NB4 (cell line): ENCODE measurements at regions not wholly inside any gene's neighbourhood (a gene's known extent, or its start where the extent isn't known, plus 50 kb on each side); places are given as distances from the start of the nearest gene placed in this dataset.

Source experiments
- MYC ChIP-seq: IDR thresholded peaks from 2 replicates; pipeline ENCODE4 v1.6.1; 2011; ENCODE audit warnings: low read depth, low read length
- POLR2A ChIP-seq: IDR thresholded peaks from 2 replicates; pipeline ENCODE4 v1.6.1; 2011; ENCODE audit warnings: mild to moderate bottlenecking; ENCODE audit not compliant: insufficient read length; ENCODE audit errors: extremely low read depth
- TF ChIP-seq, protein P1 (sequence below): IDR thresholded peaks from one replicate; pipeline ENCODE4 v1.5.1; 2012; ENCODE audit warnings: low read depth, low read length
- TF ChIP-seq, protein P2 (sequence below): IDR thresholded peaks from 2 replicates; pipeline ENCODE4 v1.6.1; 2011; ENCODE audit warnings: low read depth, low read length

DNA sequence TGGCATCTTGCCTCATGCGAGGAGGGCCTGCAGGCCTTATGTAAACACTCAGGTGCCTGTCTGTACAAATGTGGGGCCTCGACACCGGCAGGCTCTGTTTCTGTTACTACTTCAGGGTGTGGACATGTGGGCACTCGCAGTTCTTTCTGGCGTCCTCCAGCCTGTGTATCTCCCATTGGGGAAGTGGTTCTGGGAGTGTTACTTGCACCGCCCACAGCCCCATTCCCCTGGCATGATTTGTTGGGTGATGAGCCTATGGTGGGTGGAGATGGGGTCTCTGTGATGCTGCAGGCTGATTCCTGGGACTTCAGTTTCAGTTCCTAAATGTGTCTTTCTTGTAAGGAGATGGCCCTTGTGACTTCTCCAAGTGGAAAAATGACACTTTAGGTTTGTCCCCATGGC is 82.1 kb upstream of the PITX1 start:
- TF ChIP-seq, protein P1, sequence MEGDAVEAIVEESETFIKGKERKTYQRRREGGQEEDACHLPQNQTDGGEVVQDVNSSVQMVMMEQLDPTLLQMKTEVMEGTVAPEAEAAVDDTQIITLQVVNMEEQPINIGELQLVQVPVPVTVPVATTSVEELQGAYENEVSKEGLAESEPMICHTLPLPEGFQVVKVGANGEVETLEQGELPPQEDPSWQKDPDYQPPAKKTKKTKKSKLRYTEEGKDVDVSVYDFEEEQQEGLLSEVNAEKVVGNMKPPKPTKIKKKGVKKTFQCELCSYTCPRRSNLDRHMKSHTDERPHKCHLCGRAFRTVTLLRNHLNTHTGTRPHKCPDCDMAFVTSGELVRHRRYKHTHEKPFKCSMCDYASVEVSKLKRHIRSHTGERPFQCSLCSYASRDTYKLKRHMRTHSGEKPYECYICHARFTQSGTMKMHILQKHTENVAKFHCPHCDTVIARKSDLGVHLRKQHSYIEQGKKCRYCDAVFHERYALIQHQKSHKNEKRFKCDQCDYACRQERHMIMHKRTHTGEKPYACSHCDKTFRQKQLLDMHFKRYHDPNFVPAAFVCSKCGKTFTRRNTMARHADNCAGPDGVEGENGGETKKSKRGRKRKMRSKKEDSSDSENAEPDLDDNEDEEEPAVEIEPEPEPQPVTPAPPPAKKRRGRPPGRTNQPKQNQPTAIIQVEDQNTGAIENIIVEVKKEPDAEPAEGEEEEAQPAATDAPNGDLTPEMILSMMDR: no peak
- TF ChIP-seq POLR2A (no peak), MYC (no peak)
- TF ChIP-seq, protein P2, sequence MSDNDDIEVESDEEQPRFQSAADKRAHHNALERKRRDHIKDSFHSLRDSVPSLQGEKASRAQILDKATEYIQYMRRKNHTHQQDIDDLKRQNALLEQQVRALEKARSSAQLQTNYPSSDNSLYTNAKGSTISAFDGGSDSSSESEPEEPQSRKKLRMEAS: no peak
